HFF-Myc (cell line): ENCODE measurements at regions not wholly inside any gene's neighbourhood (a gene's known extent, or its start where the extent isn't known, plus 50 kb on each side); places are given as distances from the start of the nearest gene placed in this dataset.

Source experiments
- DNase-seq: peaks from one replicate; pipeline ENCODE4 v3.0.0-alpha.2; 2011; ENCODE audit warnings: low read depth; ENCODE audit errors: extremely low read depth
- H3K4me3 ChIP-seq: replicated peaks from 2 replicates; pipeline ENCODE4 v1.5.1; 2011; ENCODE audit warnings: low read depth, mild to moderate bottlenecking, control low read depth, low read length
- TF ChIP-seq, protein P1 (sequence below): IDR thresholded peaks from 2 replicates; pipeline ENCODE4 v1.5.1; 2012; ENCODE audit warnings: mild to moderate bottlenecking, low read depth, low read length, control low read depth; ENCODE audit errors: missing control alignments

DNA sequence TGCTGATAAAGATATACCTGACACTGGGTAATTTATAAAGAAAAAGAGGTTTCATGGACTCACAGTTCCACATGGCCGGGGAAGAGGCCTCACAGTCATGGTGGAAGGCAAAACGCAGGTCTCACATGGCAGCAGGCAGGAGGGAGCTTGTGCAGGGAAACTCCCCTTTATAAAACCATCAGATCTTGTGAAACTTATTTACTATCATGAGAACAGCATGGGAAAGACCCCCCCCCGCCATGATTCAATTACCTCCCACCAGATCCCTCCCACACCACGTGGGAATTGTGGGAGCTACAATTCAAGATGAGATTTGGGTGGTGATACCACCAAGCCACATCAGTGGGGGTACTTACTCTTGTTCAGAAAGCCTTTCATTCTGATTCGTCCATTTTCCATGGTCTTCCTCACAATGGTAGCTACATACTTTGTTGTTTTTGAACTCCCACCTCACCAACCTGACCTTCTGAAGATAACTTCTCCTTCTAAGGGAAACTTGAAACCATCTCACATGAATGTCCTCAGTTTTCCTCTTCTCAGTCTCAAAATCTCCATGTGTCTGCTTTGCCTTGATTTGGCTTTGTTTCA is 275.6 kb upstream of the PROK2 start:
- TF ChIP-seq, protein P1, sequence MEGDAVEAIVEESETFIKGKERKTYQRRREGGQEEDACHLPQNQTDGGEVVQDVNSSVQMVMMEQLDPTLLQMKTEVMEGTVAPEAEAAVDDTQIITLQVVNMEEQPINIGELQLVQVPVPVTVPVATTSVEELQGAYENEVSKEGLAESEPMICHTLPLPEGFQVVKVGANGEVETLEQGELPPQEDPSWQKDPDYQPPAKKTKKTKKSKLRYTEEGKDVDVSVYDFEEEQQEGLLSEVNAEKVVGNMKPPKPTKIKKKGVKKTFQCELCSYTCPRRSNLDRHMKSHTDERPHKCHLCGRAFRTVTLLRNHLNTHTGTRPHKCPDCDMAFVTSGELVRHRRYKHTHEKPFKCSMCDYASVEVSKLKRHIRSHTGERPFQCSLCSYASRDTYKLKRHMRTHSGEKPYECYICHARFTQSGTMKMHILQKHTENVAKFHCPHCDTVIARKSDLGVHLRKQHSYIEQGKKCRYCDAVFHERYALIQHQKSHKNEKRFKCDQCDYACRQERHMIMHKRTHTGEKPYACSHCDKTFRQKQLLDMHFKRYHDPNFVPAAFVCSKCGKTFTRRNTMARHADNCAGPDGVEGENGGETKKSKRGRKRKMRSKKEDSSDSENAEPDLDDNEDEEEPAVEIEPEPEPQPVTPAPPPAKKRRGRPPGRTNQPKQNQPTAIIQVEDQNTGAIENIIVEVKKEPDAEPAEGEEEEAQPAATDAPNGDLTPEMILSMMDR = no peak
- DNase-seq = no peak
- H3K4me3 ChIP-seq = no peak overlapping the region

- DNase-seq = no peak
- TF ChIP-seq, protein P1 = no peak
- H3K4me3 ChIP-seq = no peak overlapping the region
Observed at GRCh38 chr3:72058493-72059081, 273.6 kb upstream of the PROK2 start.

DNA sequence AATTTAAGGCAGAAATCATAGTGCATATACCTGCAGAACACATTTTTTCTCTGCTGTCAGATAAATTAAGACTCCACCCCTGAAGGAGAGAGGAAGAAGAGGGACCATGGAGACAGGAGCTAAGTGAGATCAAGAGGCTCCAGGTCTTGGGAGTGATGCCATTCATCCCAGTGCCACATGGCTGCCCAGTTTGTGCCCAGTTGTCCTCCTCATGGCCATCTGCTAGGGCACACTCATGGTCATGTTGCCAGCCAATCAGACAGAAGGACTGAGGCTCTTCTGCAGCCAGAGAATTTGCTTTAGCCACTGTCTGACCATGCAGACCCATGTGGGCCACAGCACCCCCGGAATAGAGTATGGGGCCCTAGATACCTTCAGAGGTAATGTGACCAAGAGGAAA is 270.5 kb upstream of the PROK2 start:
- TF ChIP-seq, protein P1 = no peak

DNA sequence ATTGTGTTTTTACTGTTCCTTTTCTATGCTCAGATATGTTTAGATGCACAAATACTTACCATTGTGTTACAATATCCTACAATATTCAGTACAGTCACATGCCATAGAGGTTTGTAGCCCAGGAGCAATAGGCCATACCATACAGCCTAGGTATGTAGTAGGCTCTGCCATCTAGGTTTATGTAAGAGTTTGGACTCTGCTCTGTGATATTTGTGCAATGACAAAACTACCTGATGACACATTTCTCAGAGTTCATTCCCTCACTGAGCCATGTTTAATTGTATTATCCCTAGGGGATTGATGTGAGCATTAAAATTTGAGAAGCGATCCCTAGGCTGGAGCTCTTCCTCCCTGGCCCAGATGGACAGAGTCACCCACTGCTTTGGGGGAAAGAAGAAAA is 270.0 kb upstream of the PROK2 start:
- no peak for DNase-seq
- TF ChIP-seq, protein P1 = no peak
- H3K4me3 ChIP-seq = no peak overlapping the region

More for the DNA sequence above, 270.5 kb upstream of the PROK2 start:
- DNase-seq = no peak
- no peak overlapping the region for H3K4me3 ChIP-seq

- DNase-seq = no peak
- TF ChIP-seq, protein P1 = no peak
- no peak overlapping the region for H3K4me3 ChIP-seq
Observed at GRCh38 chr3:72052841-72053409, 268.0 kb upstream of the PROK2 start.

DNA sequence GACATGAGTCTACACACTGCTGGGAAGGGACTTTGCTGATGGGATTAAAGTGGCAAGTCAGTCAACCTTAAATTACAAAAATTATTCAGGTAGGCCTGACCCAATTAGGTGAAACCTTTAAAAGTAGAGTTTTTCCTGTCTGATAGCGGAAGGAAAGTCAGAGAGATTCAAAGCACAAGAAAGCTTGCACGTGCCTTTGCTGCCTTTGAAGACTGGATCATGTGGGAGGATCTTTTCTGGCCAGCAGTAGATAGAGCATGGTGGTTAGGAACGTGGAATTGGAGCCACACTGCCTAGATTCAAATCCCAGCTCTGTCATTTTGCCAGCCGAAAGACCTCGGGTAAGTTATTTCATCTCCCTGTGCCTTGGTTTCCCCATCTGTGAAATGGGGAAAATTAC is 265.8 kb upstream of the PROK2 start:
- no peak for DNase-seq
- TF ChIP-seq, protein P1 = no peak

More for the DNA sequence above, 265.8 kb upstream of the PROK2 start:
- no peak overlapping the region for H3K4me3 ChIP-seq
